Activated T-cell treated with anti-CD3 and anti-CD28 coated beads, Interleukin-2, amount 50 U/mL, for 4 hours (primary cell): ENCODE measurements at regions not wholly inside any gene's neighbourhood (a gene's known extent, or its start where the extent isn't known, plus 50 kb on each side); places are given as distances from the start of the nearest gene placed in this dataset.

Source experiments
- ATAC-seq, 2 donors: fragments of 200-7000 bp; cut with Tn5 transposase; one replicate each; pipeline ENCODE4 v1.10.0; 2021
- DNase-seq: peaks from one replicate; pipeline ENCODE4 v3.0.0-alpha.2; 2020
- H3K27me3 Mint-ChIP-seq: one replicate; pipeline ENCODE4 v1.8.0; 2021; ENCODE audit warnings: low read depth, mixed read lengths
- H3K36me3 Mint-ChIP-seq: one replicate; pipeline ENCODE4 v1.8.0; 2022; ENCODE audit warnings: mixed read lengths; ENCODE audit not compliant: insufficient read depth
- H3K4me1 Mint-ChIP-seq: one replicate; pipeline ENCODE4 v1.8.0; 2021; ENCODE audit warnings: low read depth, mixed read lengths
- H3K4me3 Mint-ChIP-seq: one replicate; pipeline ENCODE4 v1.8.0; 2021; ENCODE audit warnings: mild to moderate bottlenecking, moderate library complexity, mixed read lengths
- H3K9me3 Mint-ChIP-seq: one replicate; pipeline ENCODE4 v1.8.0; 2021; ENCODE audit warnings: mixed read lengths

DNA sequence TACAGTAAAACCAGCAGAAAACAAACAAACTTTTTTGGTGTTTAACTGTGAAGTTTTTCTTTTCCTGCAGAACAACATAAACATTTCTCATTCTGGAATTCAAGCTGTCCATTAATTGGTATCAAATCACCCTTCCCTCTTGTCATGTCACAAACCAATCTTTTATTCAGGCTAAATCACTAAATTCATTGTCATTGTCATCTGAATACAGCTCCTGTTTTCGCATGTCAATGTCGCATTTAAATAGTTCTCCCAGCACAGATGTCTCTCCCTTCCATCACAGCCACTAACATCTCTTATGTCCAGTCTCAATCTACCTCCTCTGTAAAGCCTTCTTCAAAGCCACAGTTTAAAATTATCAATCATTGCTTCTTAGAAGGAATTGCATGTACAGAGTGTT, 192.1 kb upstream of the PCDH10 start:
- Mint-ChIP-seq H3K4me1 (no peaks in the 10 kb centered on the region), H3K9me3 (peaks cover 7% of the 10 kb centered on the region), H3K36me3 (no peaks in the 10 kb centered on the region), H3K27me3 (no peaks in the 10 kb centered on the region), H3K4me3 (no peak overlapping the region)
- ATAC-seq (no peak), DNase-seq (no peak)

DNA sequence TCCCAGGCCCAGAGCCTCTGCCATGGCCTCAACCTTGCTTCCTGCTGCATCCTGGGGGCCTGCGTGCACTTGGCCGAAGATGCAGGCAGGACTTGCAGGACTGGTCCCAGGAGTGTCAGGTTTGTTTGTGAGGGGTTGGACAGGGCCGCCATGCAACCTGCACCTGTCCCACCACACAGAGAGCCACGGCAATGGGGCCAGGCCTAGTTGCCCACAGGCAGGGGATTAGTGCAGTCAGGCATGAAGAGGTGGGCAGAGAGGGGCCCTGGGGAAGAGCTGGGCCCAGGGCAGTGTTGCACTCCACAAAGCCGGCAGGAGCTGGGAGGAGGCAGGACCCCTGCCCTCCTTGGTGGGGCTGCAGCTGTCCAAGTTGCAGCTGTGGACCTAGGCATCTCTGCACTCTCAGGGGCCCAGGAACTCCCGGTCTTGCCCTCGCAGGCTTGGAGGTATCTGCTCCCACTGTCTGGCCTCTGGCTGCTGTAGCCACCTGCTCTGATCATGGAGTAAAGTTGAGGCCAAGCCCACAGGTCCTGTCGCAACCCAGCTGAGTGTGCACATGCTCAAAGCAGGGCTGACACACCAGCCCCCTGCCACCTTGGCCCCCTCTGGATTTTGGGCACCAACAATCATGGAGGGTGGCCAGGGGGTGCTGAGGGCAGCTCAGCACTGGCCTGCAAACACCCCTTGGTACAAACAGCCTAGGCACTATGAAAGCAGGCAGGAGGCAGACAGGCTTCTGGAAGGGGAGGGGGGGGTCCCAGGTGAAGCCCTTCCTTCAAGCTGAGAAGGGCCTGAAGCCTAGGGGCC, 190.4 kb upstream of the PCDH10 start:
- Mint-ChIP-seq H3K36me3 (no peaks in the 10 kb centered on the region), H3K4me1 (no peaks in the 10 kb centered on the region), H3K4me3 (no peak overlapping the region), H3K27me3 (no peaks in the 10 kb centered on the region), H3K9me3 (peaks cover 7% of the 10 kb centered on the region)
- DNase-seq (no peak), ATAC-seq (no peak)

DNA sequence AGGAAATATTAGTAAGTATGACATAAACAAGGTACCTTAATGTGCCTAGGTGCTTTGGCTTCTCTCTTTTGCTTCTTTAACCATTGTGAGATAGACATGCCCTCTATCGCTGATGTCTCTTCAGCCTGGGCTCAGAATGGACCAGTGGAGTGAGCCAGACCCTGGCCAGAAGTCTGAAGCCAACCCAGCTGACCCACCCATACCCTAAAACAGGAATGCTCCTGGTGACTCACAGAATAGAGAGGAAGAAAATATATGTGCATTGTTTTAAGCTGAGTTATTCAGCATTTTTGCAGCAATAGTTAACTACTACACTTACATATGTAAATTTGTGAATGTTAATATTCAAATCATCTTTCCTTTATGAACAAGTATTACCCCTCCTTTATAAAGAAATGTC, 167.5 kb upstream of the PCDH10 start:
- H3K36me3 Mint-ChIP-seq, result no peaks in the 10 kb centered on the region
- no peaks in the 10 kb centered on the region for H3K4me1 Mint-ChIP-seq
- no peak overlapping the region for H3K4me3 Mint-ChIP-seq
- no peaks in the 10 kb centered on the region for H3K27me3 Mint-ChIP-seq
- H3K9me3 Mint-ChIP-seq, result peaks cover 15% of the 10 kb centered on the region
- ATAC-seq (no peak), DNase-seq (no peak)

DNA sequence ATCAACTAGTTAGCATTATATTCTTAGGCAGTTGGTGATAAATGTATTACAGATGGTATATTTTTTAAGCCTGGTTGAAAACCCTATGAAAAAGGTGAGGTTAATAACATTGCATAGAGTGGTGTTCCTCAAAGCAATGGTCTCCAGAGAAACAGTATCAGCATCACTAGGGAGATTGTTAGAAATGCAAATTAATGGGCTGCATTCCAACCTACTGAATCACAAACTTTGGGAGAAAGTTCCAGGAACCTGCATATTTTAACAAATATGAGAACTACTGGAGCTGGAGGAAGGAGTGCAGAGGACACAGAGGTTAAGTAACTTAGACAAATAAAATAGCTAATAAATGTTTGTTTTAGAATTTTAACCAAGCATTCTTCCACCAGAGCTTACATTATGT, 166.9 kb upstream of the PCDH10 start:
- peaks cover 15% of the 10 kb centered on the region for H3K9me3 Mint-ChIP-seq
- DNase-seq (no peak), ATAC-seq (no peak)
- H3K27me3 Mint-ChIP-seq, result no peaks in the 10 kb centered on the region
- H3K36me3 Mint-ChIP-seq, result no peaks in the 10 kb centered on the region
- no peaks in the 10 kb centered on the region for H3K4me1 Mint-ChIP-seq
- no peak overlapping the region for H3K4me3 Mint-ChIP-seq

DNA sequence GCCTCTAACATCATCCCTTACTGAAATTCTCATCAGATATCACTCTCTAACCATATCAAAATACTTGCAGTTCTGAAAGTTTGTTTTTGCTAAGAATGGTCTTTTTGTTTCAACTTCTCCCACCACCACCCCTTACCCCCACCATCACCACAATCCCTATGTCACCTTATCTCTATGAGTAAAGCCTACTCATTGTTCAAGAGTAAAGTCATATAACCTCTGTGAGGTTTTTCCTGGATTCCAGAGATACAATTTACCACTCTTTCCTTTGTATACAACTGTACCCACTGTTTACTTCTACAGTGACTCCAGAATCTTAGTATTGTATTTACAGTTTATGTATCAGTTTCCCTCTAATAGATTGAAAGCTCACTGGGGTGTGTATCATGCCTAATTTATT, 158.0 kb upstream of the PCDH10 start:
- DNase-seq (no peak), ATAC-seq (no peak)
- no peaks in the 10 kb centered on the region for H3K36me3 Mint-ChIP-seq
- peaks cover 3% of the 10 kb centered on the region for H3K9me3 Mint-ChIP-seq
- no peak overlapping the region for H3K4me3 Mint-ChIP-seq
- no peaks in the 10 kb centered on the region for H3K4me1 Mint-ChIP-seq
- no peaks in the 10 kb centered on the region for H3K27me3 Mint-ChIP-seq

DNA sequence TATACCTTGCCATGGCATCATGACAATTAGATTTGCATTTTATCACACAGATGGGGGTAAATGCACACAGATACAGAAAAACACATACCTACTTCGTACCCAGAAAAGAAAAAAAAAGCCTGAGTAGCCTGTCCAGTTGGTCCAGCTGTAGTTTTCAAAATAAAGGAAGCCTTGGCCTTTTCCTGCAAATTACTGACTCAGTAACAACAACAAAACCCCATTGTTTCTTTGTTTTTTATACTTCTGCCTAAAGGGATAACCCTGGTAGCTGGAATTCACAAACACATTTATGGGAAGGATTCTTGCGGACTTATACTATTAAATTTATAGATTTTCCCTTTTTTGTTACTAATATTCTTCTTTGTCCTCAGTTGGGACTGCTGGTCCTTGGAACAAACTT, 156.4 kb upstream of the PCDH10 start:
- H3K27me3 Mint-ChIP-seq, result no peaks in the 10 kb centered on the region
- no peaks in the 10 kb centered on the region for H3K4me1 Mint-ChIP-seq
- ATAC-seq (no peak), DNase-seq (no peak)
- no peak overlapping the region for H3K4me3 Mint-ChIP-seq
- H3K9me3 Mint-ChIP-seq, result peaks cover 10% of the 10 kb centered on the region
- no peaks in the 10 kb centered on the region for H3K36me3 Mint-ChIP-seq

DNA sequence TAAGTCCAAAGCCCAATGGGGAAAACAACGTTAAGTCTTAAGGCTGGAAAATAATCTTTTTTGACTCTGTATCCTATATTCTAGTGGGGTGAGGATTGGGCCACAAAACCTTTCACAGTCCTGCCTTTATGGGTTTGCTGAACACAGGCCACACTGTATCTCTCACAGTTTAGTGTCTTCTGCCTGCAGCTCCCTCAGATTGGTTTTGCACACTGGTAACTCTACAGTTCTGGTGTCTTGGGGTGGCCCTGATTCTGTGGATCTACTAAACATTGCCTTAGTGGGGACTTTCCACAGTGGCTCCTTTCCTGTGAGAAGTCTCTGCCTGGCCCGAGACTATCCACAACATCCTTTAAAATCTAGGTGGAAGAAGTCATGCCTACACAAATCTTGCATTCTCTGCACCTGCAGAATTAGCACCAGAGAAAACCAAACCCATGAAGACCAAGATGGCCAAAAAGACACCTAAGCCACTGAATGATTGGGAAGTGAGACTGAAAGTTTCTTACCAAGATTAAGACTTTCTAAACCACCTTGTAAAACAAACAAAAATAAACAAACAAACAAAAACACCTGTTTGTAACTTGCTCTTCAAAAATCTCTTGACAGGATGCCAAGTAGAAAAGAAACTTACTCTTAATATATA, 150.4 kb upstream of the PCDH10 start:
- ATAC-seq (no peak), DNase-seq (no peak)
- Mint-ChIP-seq H3K4me3 (no peak overlapping the region), H3K36me3 (no peaks in the 10 kb centered on the region), H3K27me3 (no peaks in the 10 kb centered on the region), H3K4me1 (no peaks in the 10 kb centered on the region), H3K9me3 (peaks cover 17% of the 10 kb centered on the region)

DNA sequence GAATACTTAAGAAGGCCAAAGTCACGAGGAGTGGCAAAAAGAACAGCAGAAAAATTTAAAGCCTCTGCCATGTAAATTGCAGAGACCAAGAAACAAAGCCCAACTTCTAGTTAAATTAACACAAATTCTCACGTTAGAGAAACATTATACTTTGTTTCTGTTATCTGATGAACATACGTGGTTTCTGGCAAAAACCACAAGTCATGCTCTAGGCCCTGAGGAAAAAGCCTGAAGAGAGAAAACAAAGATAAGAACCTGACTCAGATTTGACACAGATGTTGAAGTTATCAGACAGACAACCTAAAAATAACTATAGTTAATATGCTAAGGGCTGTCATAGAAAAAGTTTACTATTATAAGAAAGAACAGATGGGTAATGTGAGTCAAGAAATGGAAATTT, 149.1 kb upstream of the PCDH10 start:
- no peaks in the 10 kb centered on the region for H3K36me3 Mint-ChIP-seq

DNA sequence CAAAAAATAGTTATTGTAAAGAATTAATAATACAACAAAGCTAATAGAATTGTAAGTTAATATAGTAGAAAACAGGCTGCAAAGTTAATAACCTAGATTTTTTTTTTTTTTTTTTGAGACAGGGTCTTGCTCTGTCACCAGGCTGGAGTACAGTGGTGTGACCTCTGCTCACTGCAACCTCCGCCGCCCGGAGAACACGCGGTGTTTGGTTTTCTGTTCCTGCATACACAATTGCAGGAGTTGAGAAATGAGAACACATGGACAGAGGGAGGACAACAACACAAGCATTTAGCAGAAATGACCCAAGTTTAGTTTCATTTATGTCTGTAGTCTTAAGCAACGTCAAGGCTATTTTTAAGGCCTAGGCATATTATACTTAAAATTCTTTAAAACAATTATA, 145.9 kb upstream of the PCDH10 start:
- ATAC-seq (no peak), DNase-seq (no peak)
- Mint-ChIP-seq H3K9me3 (peaks cover 11% of the 10 kb centered on the region), H3K36me3 (no peaks in the 10 kb centered on the region), H3K4me3 (no peak overlapping the region), H3K27me3 (no peaks in the 10 kb centered on the region), H3K4me1 (no peaks in the 10 kb centered on the region)

More for the DNA sequence above, 149.1 kb upstream of the PCDH10 start:
- ATAC-seq (no peak), DNase-seq (no peak)
- Mint-ChIP-seq H3K4me1 (no peaks in the 10 kb centered on the region), H3K4me3 (no peak overlapping the region), H3K9me3 (peaks cover 17% of the 10 kb centered on the region), H3K27me3 (no peaks in the 10 kb centered on the region)

DNA sequence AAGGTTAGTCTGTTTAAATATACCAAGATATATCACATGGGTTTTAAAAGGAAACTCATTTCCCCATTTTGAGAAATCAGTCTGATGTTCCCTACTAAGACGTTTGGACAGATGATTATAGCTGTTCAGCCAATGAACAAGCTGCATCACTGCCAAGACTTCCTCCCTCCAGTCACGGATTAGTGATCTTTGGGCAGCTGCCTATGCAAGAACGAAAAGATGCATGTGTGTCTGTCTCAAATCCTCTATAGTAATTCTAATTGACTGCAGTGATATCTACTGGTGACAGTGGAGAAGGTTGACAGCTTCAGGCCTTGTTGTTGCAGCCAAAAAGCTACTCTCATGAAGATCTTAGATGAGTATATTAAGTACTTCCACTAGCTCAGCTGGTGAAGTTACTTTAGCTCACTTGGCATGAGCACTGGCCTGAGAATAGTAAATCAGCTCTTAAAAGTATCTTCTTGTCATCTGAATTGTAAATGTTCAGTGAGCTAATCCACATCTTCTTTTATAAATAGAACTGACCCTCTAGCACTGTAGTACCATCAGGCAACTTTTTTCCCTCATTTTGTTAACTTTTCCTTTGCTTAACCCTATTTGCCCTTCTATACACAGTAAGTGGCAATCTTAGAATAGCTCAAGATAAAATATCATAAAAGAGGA, 134.5 kb upstream of the PCDH10 start:
- DNase-seq (no peak), ATAC-seq (no peak)
- Mint-ChIP-seq H3K4me1 (no peaks in the 10 kb centered on the region), H3K27me3 (no peaks in the 10 kb centered on the region), H3K36me3 (no peaks in the 10 kb centered on the region), H3K9me3 (peaks cover 8% of the 10 kb centered on the region), H3K4me3 (no peak overlapping the region)

DNA sequence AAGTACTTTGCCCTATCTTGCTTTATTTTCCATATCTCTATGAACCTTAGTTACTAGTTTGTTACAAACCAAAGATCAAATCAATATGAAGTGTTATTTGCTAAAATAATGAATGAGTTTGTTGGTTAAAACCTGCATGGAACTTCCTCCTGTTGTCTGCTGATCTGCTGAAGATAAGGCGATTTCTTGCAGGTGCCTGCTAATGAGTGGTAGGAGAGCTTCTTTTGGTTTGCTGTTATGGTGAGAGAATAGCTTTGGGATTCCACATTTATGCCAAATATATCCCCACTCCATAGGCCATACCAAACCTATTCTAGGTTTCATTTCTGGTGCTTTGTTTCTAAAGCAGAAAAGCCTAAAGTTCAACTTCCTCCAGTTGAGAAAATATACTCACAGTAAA, 103.8 kb upstream of the PCDH10 start:
- no peaks in the 10 kb centered on the region for H3K36me3 Mint-ChIP-seq
- H3K4me3 Mint-ChIP-seq, result no peak overlapping the region
- DNase-seq, result no peak
- H3K4me1 Mint-ChIP-seq, result no peaks in the 10 kb centered on the region
- H3K9me3 Mint-ChIP-seq, result peaks cover 19% of the 10 kb centered on the region
- H3K27me3 Mint-ChIP-seq, result no peaks in the 10 kb centered on the region
- no peak for ATAC-seq

DNA sequence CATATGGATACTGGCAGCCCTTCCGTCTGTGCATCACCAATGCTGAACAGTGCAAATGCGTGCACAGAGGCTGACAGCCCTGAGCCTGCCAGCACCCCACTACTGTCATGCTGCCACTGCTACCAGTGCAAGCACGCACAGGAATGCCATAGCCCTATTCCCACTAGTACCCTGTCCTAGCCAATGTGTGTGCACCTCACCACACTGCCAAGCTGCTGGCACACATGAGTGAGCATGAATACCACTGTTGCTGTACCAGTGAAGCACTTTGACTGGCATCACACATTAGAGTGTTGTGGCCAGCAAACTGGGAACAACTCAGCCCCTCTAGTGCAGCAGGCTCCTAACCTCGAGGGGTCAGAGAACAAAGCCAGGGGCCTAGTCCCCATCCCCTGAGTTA, 102.9 kb upstream of the PCDH10 start:
- Mint-ChIP-seq H3K27me3 (no peaks in the 10 kb centered on the region), H3K36me3 (no peaks in the 10 kb centered on the region), H3K4me3 (no peak overlapping the region), H3K9me3 (peaks cover 19% of the 10 kb centered on the region), H3K4me1 (no peaks in the 10 kb centered on the region)
- no peak for ATAC-seq
- DNase-seq, result no peak

DNA sequence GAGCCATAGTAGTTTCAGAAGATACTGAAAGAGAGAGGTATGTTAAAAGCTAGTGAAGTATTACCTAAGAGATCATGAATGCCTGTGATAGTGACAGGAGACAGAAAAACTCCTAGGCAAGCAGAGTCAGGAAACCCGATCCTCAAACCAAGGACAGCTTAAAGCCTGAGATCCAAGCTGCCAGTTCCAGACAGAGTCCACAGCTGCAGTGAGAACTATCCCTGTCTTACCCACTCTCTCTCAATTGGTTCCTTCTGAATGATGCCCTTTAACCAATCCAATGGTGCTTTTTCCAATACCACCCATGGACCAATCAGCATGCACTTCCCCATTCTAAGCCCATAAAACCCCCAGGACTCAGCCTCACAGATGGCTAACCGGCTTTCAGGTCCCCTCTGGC, 90.4 kb upstream of the PCDH10 start:
- no peak overlapping the region for H3K4me3 Mint-ChIP-seq
- ATAC-seq, result no peak
- no peaks in the 10 kb centered on the region for H3K27me3 Mint-ChIP-seq
- no peaks in the 10 kb centered on the region for H3K36me3 Mint-ChIP-seq
- no peaks in the 10 kb centered on the region for H3K4me1 Mint-ChIP-seq
- H3K9me3 Mint-ChIP-seq, result peaks cover 5% of the 10 kb centered on the region
- DNase-seq, result no peak

DNA sequence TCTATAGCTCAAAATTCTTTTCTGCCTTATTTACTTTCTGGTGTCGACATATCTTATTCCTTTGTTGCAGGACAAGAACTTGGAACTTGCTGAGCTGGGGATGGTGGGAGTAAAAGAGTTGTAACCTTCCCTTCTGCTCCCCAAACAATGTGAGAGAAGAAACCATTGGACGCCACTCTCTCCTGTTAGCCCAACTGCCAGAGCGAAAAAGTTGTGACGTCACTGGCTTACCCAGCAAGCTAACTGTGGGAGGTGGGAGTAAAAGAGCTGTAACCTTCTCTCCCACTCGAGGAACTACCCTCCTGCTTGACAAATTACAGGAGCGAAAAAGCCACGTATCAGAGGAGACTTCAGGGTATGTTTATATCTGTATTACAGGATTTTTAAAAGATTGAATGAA, 90.0 kb upstream of the PCDH10 start:
- Mint-ChIP-seq H3K36me3 (no peaks in the 10 kb centered on the region), H3K27me3 (no peaks in the 10 kb centered on the region), H3K9me3 (peaks cover 5% of the 10 kb centered on the region), H3K4me1 (no peaks in the 10 kb centered on the region), H3K4me3 (no peak overlapping the region)
- no peak for ATAC-seq
- DNase-seq, result no peak

DNA sequence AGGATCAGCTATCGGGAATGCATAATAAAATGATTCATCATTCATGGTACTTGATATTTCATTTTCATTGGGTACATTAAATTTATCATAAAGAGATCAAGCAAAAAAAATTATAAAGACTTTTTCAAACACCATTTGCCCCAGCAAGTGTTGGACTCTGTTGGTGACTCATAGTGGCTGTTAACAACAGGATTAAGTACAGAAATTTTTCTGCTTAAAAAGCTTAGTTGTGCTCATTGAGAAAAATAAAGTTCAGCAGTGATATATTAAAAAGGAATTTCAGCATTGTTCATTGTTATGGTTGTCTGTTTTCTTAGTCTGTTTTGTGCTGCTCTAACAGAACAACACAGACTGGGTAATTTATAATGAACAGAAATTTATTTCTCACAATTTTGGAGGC, 86.2 kb upstream of the PCDH10 start:
- DNase-seq, result no peak
- no peak for ATAC-seq
- Mint-ChIP-seq H3K36me3 (no peaks in the 10 kb centered on the region), H3K4me1 (no peaks in the 10 kb centered on the region), H3K4me3 (no peak overlapping the region), H3K27me3 (no peaks in the 10 kb centered on the region), H3K9me3 (peaks cover 9% of the 10 kb centered on the region)
